GM21717 (cell line): ENCODE measurements at regions not wholly inside any gene's neighbourhood (a gene's known extent, or its start where the extent isn't known, plus 50 kb on each side); places are given as distances from the start of the nearest gene placed in this dataset.

ENCODE experiments used
- ATAC-seq: cut with Tn5 transposase; IDR thresholded peaks from one replicate; pipeline ENCODE4 v1.9.1; 2021; ENCODE audit warnings: mild to moderate bottlenecking, moderate library complexity; ENCODE audit not compliant: unreplicated experiment

DNA sequence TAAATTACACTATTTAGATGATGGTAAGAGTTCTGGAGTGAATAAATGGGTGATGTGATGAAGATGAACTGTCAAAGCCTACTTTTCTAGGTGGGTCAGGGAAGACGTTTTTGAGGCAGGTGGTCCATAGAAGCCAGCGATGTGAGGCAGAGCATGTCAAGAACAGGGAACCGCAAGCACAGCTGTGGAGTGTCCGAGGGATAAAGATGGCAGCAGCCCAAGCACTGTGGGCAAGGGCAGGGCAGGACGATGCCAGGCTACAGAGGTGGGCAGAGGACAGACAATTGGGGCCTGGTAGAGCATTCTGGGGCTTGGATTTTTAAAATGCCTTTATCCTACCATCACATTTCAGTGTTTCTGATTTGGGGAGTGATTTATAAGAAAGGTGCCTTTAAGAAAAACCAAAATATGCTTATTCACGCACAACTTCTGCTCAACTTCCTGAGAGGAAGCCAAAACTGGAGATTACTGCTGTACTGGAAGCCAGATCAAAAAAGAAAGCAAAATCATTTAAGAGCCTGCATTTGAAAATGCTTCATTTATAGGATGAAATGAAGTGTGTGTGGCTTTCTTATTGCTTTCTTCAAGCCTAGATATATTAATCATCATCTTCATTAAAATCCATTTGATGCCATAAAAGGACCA, 119.0 kb upstream of the WDR17 start:
- ATAC-seq = no peak

GRCh38 chr4:175947117-175947722, 118.4 kb upstream of the WDR17 start:
- no peak for ATAC-seq

- no peak for ATAC-seq
Measured at GRCh38 chr4:175951794-175952193, 113.8 kb upstream of the WDR17 start.

DNA sequence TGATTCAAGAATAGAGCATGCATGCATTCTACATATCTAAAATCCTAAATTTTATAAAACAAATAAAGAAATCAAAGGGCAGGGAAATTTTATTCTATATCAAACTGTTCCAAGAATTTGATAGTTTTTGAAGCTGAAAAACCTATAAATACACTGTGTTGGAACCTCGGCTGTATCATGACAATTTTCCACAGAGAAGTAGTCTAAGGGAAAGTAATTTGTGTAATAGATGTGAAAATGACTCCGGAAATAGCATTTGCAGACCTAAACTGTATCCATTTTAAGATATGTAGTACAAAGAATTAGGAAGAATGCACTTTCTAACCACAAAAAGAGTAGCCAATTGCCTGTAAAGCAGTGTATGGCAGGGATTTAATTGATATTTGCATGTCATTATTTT, 112.5 kb upstream of the WDR17 start:
- no peak for ATAC-seq

DNA sequence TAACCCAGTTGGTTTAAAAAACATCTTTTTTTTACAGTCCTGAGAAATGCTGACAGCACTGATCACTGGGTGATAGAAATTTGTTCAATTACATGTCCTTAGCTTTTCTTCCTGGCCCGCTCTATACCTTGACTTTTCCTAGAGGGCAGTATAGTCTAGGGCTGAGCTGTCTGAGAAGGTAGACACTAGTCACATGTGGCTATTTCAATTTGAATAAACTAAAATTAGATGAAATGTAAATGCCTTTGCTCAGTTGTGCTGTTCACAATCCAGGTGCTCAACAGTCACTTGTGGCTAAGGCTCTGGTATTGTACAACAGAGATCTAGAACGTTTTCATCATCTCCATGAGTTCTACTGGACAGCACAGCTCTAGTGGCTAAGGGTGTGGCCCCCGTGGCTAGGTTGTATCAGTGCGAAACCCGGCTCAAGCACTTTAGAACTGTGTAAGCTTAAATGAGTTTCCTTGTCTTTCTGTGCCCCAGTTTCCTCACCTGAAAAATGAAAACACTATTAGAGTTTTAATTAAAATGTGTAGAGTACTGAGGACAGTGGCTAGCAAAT, 111.6 kb upstream of the WDR17 start:
- ATAC-seq = peak; percentile 95

GRCh38 chr4:175954685-175955084, 111.0 kb upstream of the WDR17 start:
- ATAC-seq = no peak

DNA sequence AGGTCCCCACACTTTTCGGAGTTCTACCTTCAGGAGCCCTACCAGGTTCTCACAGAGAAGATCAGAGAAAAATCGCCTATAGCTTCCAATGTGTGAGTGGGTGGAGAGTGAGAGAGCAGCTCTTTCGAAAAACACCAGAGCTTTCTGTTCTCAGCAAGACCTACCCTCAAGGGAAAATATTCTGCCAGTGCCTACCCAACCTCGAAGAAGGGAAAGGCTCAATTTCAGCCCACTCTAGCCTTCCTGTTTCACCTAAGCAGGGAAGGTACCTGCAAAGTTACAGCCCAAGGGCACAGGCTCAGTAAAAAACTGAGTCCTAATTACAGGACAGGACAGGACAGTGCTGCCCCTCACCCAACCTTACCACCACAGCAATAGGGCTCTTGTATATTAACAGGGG, 104.0 kb upstream of the WDR17 start:
- ATAC-seq = peak; percentile 96

GRCh38 chr4:175970072-175970471, 95.6 kb upstream of the WDR17 start:
- no peak for ATAC-seq

DNA sequence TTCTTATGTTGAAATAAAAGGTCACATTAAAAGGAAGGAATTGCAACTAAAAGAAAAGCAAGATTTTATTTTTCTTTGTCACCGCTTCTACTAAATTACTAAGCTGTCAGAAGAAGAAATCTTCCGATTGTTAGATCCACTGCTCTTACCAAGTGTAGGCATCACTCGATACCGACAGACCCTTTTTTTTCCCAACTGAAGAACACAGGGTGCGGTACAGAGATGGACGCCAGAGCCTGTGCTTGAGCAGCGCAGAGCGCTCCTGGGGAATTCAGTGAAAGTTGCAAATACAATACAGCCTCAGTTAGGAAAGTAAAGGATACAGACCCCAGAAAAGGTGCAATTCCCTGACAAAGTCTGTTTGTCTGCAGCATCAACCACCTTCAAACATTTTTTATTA, 94.9 kb upstream of the WDR17 start:
- ATAC-seq = no peak

DNA sequence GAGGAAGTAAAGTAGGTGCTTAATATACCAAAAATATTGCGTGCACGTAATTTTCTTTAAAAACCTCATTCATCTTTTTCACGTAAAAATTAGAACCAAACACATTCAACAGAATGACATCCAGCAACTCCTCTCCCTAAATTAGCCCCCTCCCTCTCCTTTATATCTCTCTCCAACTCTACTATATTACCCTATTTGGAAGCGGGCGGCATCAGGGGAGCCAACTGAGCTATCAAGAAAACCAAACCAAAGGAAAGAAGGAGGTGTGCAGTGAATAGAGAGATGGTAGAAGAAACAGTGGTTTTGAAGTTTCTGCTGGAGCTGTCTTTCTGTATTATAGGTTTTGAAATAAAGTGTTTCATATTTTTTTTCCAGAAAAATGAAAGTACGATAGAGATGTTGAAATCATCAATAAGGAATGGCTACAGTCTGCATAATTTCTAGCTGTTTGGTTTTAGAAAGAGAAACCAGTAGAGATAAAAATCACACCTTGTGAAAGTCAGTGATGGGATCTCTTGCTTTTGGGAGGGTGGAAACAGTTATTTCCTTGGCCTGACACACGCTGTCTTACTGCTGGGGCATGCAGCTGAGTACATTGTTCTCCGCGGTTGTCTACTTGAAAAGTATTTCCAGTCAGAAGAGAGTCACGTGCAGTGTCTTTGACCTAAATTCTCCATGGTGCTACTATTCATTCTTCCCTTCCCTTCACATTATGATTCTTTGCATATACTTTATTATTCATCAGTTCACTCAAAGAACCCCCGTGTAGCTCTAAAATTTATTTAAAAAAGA, 94.1 kb upstream of the WDR17 start:
- no peak for ATAC-seq

DNA sequence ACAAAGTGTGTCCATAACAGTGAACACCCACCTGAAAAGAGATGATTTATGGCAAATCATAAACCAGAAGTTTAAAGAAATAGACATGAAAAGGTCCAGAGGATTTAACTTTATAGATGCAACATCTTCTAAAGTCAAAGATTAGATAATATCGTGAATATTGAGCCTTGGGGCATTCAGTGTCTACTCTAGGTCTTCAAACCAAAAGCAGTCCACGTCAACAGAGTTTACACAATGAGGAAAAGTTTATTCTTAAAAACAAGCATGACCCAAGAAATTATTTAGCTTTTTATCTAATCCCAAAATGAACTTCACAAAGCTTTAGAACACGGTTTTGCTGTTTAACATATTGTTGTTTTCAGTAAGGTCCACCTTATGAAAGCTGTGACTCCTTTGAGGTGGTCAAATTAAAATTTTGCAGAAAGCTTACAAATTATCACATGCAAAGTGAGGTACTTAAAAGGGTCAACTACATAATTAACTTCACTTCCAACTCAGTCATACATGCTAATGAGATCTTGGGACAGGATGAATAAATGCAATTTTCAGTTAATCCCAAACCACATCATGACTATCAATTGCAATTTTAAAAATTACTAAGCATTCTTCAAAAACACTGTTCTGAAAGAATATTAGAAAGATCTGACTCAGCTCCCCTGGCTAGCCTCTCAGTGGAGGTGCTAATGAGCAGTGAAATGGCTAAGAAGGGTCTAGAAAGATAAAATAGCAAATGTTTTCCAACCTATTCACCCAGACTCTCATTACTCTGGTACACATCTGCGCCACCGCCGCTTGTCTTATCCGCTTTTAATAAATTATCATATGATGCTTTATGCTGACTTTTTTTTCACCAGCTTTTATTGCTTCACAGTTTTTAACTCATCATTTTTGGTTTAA, 92.4 kb upstream of the WDR17 start:
- ATAC-seq = no peak

- no peak for ATAC-seq
Measured at GRCh38 chr4:175983636-175984035, 82.0 kb upstream of the WDR17 start.

- ATAC-seq = no peak
Measured at GRCh38 chr4:175986668-175987067, 79.0 kb upstream of the WDR17 start.

GRCh38 chr4:175988511-175988910, 77.1 kb upstream of the WDR17 start:
- ATAC-seq = no peak

- ATAC-seq = no peak
Measured at GRCh38 chr4:175996206-175996605, 69.4 kb upstream of the WDR17 start.

- ATAC-seq = no peak
Measured at GRCh38 chr4:175997291-175997690, 68.3 kb upstream of the WDR17 start.

GRCh38 chr4:175998782-175999181, 66.9 kb upstream of the WDR17 start:
- ATAC-seq = no peak

DNA sequence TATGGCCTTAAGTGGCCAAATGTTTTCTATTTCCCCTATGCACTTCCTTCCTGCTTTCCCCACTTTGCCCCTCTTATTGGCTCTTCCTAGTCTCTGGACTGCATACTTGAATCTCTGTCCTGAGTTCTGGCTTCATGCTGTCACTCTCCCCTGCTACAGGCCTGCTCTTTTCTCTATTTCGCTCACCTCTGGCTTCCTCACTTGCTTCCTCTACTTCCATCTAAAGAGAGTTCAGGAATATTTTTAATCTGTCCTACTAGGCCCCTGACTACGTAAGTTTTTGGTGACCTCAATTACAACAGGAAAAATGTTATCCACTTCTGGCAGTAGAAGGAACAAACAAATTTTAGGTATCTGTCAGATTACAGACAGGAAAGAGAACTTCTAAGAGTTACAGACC, 65.7 kb upstream of the WDR17 start:
- ATAC-seq = no peak

DNA sequence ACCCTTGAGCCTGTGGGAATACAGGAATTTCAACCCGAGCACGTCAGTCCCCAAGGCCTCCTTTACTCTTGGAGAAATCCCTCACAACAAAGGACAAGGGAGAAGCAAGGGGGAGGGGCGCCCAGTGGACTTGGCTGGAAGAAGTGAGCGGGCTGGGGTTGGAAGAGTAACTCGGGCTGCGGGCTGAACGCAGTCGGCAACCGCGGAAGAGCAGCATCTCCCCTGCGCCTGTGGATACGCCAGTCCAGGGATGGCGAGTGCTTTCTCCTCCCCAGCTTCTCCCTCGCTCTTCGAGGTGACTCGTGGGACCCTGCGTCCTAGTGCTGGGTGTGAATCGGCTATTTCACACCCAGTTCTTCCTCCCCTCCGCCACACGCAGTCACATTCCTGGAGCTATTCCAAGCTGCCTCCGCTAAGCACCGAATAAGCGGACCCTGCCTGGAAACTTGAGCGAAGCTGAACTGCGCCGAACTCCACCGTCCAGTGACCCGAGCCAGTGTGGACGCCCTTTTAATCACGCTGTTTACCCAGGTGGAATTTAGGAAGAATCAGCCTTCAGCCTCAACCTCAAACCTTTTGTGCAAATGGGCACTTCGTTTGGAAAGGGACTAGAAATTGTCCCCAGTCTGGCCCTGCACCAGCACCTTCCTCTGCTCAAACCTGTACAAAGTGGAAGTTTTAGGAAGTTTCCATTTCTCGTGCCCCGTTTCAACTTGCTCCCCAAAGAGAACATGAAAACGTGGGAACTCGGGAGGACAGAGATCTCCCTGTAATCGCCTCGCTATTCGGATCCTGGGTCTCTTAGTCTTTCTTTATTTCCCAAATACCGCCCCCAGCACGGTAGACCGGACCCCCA, 64.3 kb upstream of the WDR17 start:
- ATAC-seq = no peak

- peak; percentile 81 for ATAC-seq
Measured at GRCh38 chr4:176002007-176002613, 63.5 kb upstream of the WDR17 start.
